Skeletal muscle cell (primary cell): ENCODE measurements at regions not wholly inside any gene's neighbourhood (a gene's known extent, or its start where the extent isn't known, plus 50 kb on each side); places are given as distances from the start of the nearest gene placed in this dataset.
"Not testable (repeated sequence)": the region's sequence is repeated elsewhere in the genome, so short reads cannot be mapped to it uniquely, and the experiment has no call there.

Experiments used
- DNase-seq: peaks from one replicate; pipeline ENCODE4 v3.0.0-alpha.2; 2010; ENCODE audit warnings: low read depth
- H3K4me3 ChIP-seq: 2 replicates; pipeline ENCODE4 v1.5.1; 2011; ENCODE audit warnings: low read depth, mild to moderate bottlenecking, control low read depth, low read length, moderate library complexity

- no peak for DNase-seq
- H3K4me3 ChIP-seq = no peak overlapping the region
These were observed 727.7 kb upstream of the NECTIN3 start for GRCh38 chr3:110343945-110344344.

GRCh38 chr3:110344487-110344886 is 727.1 kb upstream of the NECTIN3 start:
- no peak overlapping the region for H3K4me3 ChIP-seq
- no peak for DNase-seq

GRCh38 chr3:110344897-110345767 is 726.5 kb upstream of the NECTIN3 start:
- no peak for DNase-seq
- no peak overlapping the region for H3K4me3 ChIP-seq

- DNase-seq = no peak
- H3K4me3 ChIP-seq = no peak overlapping the region
These were observed 722.3 kb upstream of the NECTIN3 start for GRCh38 chr3:110349295-110349694.

- no peak for DNase-seq
These were observed 718.6 kb upstream of the NECTIN3 start for GRCh38 chr3:110352841-110353604.

GRCh38 chr3:110362751-110363150 is 708.9 kb upstream of the NECTIN3 start:
- no peak for DNase-seq
- H3K4me3 ChIP-seq = no peak overlapping the region

More at GRCh38 chr3:110352841-110353604, 718.6 kb upstream of the NECTIN3 start:
- no peak overlapping the region for H3K4me3 ChIP-seq

GRCh38 chr3:110367289-110367688 is 704.3 kb upstream of the NECTIN3 start:
- DNase-seq, H3K4me3 ChIP-seq: not testable (repeated sequence)

- no peak for DNase-seq
These were observed 695.7 kb upstream of the NECTIN3 start for GRCh38 chr3:110375751-110376518.

GRCh38 chr3:110378481-110378880 is 693.1 kb upstream of the NECTIN3 start:
- no peak overlapping the region for H3K4me3 ChIP-seq
- DNase-seq = no peak

More at GRCh38 chr3:110375751-110376518, 695.7 kb upstream of the NECTIN3 start:
- no peak overlapping the region for H3K4me3 ChIP-seq

- DNase-seq = no peak
- H3K4me3 ChIP-seq = no peak overlapping the region
These were observed 689.6 kb upstream of the NECTIN3 start for GRCh38 chr3:110381992-110382391.

- H3K4me3 ChIP-seq = no peak overlapping the region
- DNase-seq = no peak
These were observed 688.3 kb upstream of the NECTIN3 start for GRCh38 chr3:110383356-110383755.

GRCh38 chr3:110384601-110385000 is 687.0 kb upstream of the NECTIN3 start:
- H3K4me3 ChIP-seq = no peak overlapping the region
- peak; percentile 32 for DNase-seq

GRCh38 chr3:110389005-110389404 is 682.6 kb upstream of the NECTIN3 start:
- H3K4me3 ChIP-seq = no peak overlapping the region
- no peak for DNase-seq

- no peak for DNase-seq
- H3K4me3 ChIP-seq = no peak overlapping the region
These were observed 681.2 kb upstream of the NECTIN3 start for GRCh38 chr3:110390372-110390771.

GRCh38 chr3:110391042-110391441 is 680.6 kb upstream of the NECTIN3 start:
- no peak overlapping the region for H3K4me3 ChIP-seq
- no peak for DNase-seq

- no peak overlapping the region for H3K4me3 ChIP-seq
- no peak for DNase-seq
These were observed 679.8 kb upstream of the NECTIN3 start for GRCh38 chr3:110391640-110392395.

GRCh38 chr3:110393941-110394340 is 677.7 kb upstream of the NECTIN3 start:
- no peak for DNase-seq
- no peak overlapping the region for H3K4me3 ChIP-seq

GRCh38 chr3:110397115-110397514 is 674.5 kb upstream of the NECTIN3 start:
- H3K4me3 ChIP-seq = no peak overlapping the region
- DNase-seq = no peak

- DNase-seq = no peak
- H3K4me3 ChIP-seq = no peak overlapping the region
These were observed 671.3 kb upstream of the NECTIN3 start for GRCh38 chr3:110400315-110400714.
